MCF 10A (cell line): ENCODE measurements at regions not wholly inside any gene's neighbourhood (a gene's known extent, or its start where the extent isn't known, plus 50 kb on each side); places are given as distances from the start of the nearest gene placed in this dataset.

Source experiments
- BruUV-seq: library from RNA; stranded (reverse); fragments of 400-500 nt; replicated peaks from 2 replicates; lab custom pipeline; 2021; lab: Mats Ljungman, UMichigan
- CTCF ChIA-PET: fragments of 300-600 bp; sonication (Branson Sonifier 250); formaldehyde crosslinking; extraction: SDS; loops from one replicate; lab custom pipeline; 2021; ENCODE audit warnings: antibody characterized with exemption, inconsistent platforms; lab: Yijun Ruan, JAX
- POLR2A ChIA-PET: fragments of 300-600, 350-650 bp; sonication (Branson Sonifier 250); formaldehyde crosslinking; extraction: SDS; loops from one replicate; lab custom pipeline; 2020; ENCODE audit warnings: antibody characterized with exemption, inconsistent platforms; lab: Yijun Ruan, JAX
- DNase-seq: peaks from one replicate; pipeline ENCODE4 v3.0.0-alpha.2; 2018; ENCODE audit not compliant: unreplicated experiment
- H3K27ac Mint-ChIP-seq: one replicate; pipeline ENCODE4 v1.8.0; 2022; ENCODE audit warnings: mild to moderate bottlenecking, low read depth, mixed read lengths; ENCODE audit not compliant: unreplicated experiment
- H3K27me3 Mint-ChIP-seq: one replicate; pipeline ENCODE4 v1.8.0; 2022; ENCODE audit warnings: mixed read lengths; ENCODE audit not compliant: insufficient read depth, unreplicated experiment
- H3K36me3 Mint-ChIP-seq: one replicate; pipeline ENCODE4 v1.8.0; 2022; ENCODE audit warnings: mild to moderate bottlenecking, moderate library complexity, mixed read lengths; ENCODE audit not compliant: insufficient read depth, unreplicated experiment
- H3K4me1 Mint-ChIP-seq: one replicate; pipeline ENCODE4 v1.8.0; 2022; ENCODE audit warnings: mixed read lengths; ENCODE audit not compliant: insufficient read depth, unreplicated experiment
- H3K4me3 Mint-ChIP-seq: one replicate; pipeline ENCODE4 v1.8.0; 2022; ENCODE audit warnings: mild to moderate bottlenecking, moderate library complexity, mixed read lengths; ENCODE audit not compliant: unreplicated experiment
- H3K9me3 Mint-ChIP-seq: one replicate; pipeline ENCODE4 v1.8.0; 2022; ENCODE audit warnings: mixed read lengths; ENCODE audit not compliant: unreplicated experiment
- intact Hi-C: fragments of 100-400 bp; cut with micrococcal nuclease; formaldehyde crosslinking; loops from 2 replicates; pipeline ENCODE4 v1.14.1; 2022
- TF ChIP-seq, protein P1 (sequence below): fragments of 200-600 bp; IDR thresholded peaks from one replicate; pipeline ENCODE4 v1.8.0; 2022; ENCODE audit warnings: antibody characterized with exemption, mild to moderate bottlenecking; ENCODE audit not compliant: unreplicated experiment

DNA sequence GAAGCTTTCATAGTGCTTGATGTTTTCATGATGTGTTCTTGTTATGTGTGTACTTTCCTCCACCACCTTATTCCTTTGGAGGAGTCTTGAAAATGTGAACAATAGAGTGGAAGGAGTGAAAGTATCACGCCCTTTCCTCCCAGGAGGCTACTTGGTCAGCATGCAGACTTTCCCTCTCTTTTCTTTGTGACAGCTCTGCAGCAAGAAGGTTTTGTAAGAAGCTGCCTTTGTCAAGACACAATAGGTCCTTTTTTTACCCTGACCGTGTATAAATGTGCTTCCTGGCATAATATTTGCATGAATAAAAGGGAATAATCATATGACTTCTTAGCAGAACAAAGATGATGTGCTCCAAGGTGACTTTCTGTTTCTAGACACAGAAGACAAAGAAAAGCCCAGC lies 882.6 kb upstream of the SLITRK5 start:
- ChIA-PET POLR2A (no interaction called here), CTCF (no interaction called here)
- intact Hi-C loops, result no loop called here
- Mint-ChIP-seq H3K9me3 (peaks cover 6% of the 10 kb centered on the region), H3K27ac (no peak overlapping the region), H3K4me1 (no peaks in the 10 kb centered on the region), H3K27me3 (no peaks in the 10 kb centered on the region), H3K36me3 (no peaks in the 10 kb centered on the region), H3K4me3 (no peak overlapping the region)
- DNase-seq, result no peak
- BruUV-seq, result no TSS peak
- TF ChIP-seq, protein P1, sequence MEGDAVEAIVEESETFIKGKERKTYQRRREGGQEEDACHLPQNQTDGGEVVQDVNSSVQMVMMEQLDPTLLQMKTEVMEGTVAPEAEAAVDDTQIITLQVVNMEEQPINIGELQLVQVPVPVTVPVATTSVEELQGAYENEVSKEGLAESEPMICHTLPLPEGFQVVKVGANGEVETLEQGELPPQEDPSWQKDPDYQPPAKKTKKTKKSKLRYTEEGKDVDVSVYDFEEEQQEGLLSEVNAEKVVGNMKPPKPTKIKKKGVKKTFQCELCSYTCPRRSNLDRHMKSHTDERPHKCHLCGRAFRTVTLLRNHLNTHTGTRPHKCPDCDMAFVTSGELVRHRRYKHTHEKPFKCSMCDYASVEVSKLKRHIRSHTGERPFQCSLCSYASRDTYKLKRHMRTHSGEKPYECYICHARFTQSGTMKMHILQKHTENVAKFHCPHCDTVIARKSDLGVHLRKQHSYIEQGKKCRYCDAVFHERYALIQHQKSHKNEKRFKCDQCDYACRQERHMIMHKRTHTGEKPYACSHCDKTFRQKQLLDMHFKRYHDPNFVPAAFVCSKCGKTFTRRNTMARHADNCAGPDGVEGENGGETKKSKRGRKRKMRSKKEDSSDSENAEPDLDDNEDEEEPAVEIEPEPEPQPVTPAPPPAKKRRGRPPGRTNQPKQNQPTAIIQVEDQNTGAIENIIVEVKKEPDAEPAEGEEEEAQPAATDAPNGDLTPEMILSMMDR, result no peak

DNA sequence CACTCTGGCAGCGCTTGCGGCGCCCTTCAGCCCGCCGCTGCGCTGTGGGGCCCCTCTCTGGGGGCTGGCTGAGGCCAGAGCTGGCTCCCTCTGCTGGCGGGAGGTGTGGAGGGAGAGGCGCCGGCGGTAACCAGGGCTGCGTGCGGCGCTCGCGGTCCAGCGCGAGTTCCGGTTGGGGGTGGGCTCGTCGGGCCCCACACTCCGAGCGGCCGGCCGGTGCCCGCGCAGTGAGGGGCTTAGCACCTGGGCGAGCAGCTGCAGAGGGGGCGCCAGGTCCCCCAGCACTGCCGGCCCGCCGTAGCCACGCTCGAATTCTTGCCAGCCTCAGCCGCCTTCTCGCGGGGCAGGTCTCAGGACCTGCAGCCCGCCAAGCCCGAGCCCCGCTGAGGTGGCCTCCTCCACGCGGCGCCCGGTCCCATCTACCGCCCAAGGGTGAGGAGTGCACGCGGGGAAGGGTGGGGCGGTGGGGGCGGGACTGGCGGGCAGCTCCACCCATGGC lies 879.0 kb upstream of the SLITRK5 start:
- H3K4me1 Mint-ChIP-seq, result no peaks in the 10 kb centered on the region
- H3K4me3 Mint-ChIP-seq, result no peak overlapping the region
- no peaks in the 10 kb centered on the region for H3K27me3 Mint-ChIP-seq
- intact Hi-C loops, result no loop called here
- no TSS peak for BruUV-seq
- TF ChIP-seq, protein P1, result no peak
- peaks cover 7% of the 10 kb centered on the region for H3K9me3 Mint-ChIP-seq
- POLR2A ChIA-PET, result no interaction called here
- CTCF ChIA-PET, result no interaction called here
- no peaks in the 10 kb centered on the region for H3K36me3 Mint-ChIP-seq
- no peak overlapping the region for H3K27ac Mint-ChIP-seq
- no peak for DNase-seq

DNA sequence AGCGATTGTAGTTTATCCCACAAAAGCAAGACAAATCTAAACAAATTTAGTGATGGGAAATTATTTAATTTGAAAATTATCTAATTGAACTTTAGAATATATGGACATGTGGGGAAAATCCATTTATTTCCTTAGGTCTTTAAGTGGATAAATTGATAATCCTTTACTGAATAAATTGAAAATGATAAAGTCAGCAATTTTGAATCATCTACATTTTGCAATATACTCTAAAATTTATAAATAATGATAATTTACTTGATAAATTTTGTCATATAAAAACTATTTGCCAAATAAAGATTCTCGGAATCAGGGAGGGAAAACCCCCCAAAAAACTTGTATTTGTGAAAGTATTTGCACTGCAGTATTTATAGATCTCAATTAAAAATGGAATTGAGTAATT lies 875.3 kb upstream of the SLITRK5 start:
- H3K4me1 Mint-ChIP-seq, result no peaks in the 10 kb centered on the region
- CTCF ChIA-PET, result interaction anchor here (0.5 to 0.6 kb wide), 2 partner anchors 573 to 1361 kb away, joined by 3 to 5 read pairs; no protein-coding TSS in a partner anchor
- H3K36me3 Mint-ChIP-seq, result no peaks in the 10 kb centered on the region
- no peak for DNase-seq
- TF ChIP-seq, protein P1, result no peak
- H3K9me3 Mint-ChIP-seq, result peaks cover 7% of the 10 kb centered on the region
- POLR2A ChIA-PET, result no interaction called here
- no peak overlapping the region for H3K27ac Mint-ChIP-seq
- BruUV-seq, result no TSS peak
- H3K4me3 Mint-ChIP-seq, result no peak overlapping the region
- intact Hi-C loops, result no loop called here
- H3K27me3 Mint-ChIP-seq, result no peaks in the 10 kb centered on the region

DNA sequence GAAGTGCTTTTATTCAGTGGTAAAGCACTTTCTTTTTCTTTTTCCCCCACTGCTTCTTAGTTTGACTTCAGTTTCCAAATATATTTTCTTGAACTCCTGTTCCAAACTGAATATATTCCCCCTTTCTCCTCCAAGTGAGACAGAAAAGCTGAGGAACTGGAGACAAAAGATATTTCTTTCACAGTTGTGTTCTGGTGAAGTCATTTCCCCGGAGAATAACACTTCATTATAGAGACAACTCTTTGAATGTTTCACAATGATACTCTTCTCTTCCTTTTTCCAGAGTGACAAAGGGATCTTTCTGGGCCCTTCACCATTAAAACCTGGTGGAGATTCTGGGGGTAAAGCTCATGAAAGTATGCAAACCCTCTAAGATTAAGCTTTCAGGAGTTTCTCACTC lies 860.8 kb upstream of the SLITRK5 start:
- BruUV-seq, result no TSS peak
- TF ChIP-seq, protein P1, result no peak
- intact Hi-C loops, result no loop called here
- Mint-ChIP-seq H3K4me1 (no peaks in the 10 kb centered on the region), H3K27me3 (no peaks in the 10 kb centered on the region), H3K4me3 (no peak overlapping the region), H3K9me3 (no peaks in the 10 kb centered on the region), H3K36me3 (no peaks in the 10 kb centered on the region), H3K27ac (no peak overlapping the region)
- POLR2A ChIA-PET, result no interaction called here
- CTCF ChIA-PET, result interaction anchor here (0.5 to 0.8 kb wide), 3 partner anchors 10 to 464 kb away, joined by 3 to 4 read pairs (median 3); no protein-coding TSS in a partner anchor
- DNase-seq, result no peak
